ENCODE measurements at regions not wholly inside any gene's neighbourhood (a gene's known extent, or its start where the extent isn't known, plus 50 kb on each side); places are given as distances from the start of the nearest gene placed in this dataset.

DNA sequence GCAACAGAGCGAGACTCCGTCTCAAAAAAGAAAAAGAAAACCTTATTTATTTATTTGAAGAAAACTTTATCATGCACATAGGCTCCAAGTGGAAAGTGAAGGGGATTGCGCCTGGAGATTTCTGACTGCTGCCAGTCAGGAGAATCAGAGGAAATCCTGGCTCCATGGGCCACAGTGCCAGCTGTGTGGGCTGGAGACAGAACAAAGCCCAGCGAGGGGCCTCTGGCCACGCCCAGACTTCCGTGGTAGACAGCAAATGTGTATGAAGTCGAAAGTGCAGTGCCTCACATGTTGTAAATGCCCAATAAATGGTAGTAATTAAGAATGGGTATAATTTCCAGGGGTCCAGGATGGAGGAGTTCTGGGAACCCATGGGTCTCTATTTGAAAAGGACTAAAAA lies 75.8 kb upstream of the WWC1 start:
- ChIA-PET SMC1A (ENCODE audit: uncharacterized antibody, unreplicated experiment) (interaction anchor here (0.6 kb wide), 1 partner anchor 1846 kb away, joined by 3 read pairs; no protein-coding TSS in a partner anchor), POLR2A (interaction anchor here (1.3 kb wide), 1 partner anchor 11 kb away, joined by 3 read pairs; no protein-coding TSS in a partner anchor), RAD21 (ENCODE audit: unreplicated experiment) (no interaction called here), CTCF (interaction anchor here (7.1 kb wide), 1 partner anchor 102 kb away, joined by 81 read pairs; no protein-coding TSS in a partner anchor)
- H3K79me2 ChIP-seq (ENCODE audit: control insufficient read depth, insufficient read depth, low read length): no peaks in the 10 kb centered on the region
- no peak for TF ChIP-seq JUND (IDR thresholded peaks at IDR 0.05; ENCODE audit: low read depth, low read length)
- no peak for TF ChIP-seq ZNF274 (IDR thresholded peaks at IDR 0.05; ENCODE audit: insufficient read depth, insufficient read length)
- H3K27ac ChIP-seq (ENCODE audit: control insufficient read depth, insufficient read depth): no peak overlapping the region
- ATAC-seq: no peak
- no peak overlapping the region for H3K9ac ChIP-seq (ENCODE audit: control insufficient read depth, insufficient read depth, low read length)
- H2AFZ ChIP-seq (ENCODE audit: control insufficient read depth, low read depth, low read length): no peak overlapping the region
- H3K36me3 ChIP-seq (ENCODE audit: control insufficient read depth in 2 of 2, insufficient read depth in 2 of 2, low read length in 1 of 2): no peaks in the 10 kb centered on the region
- FAIRE-seq: no peak
- no peak for DNase-seq (ENCODE audit: low read depth, low spot score)
- in situ Hi-C loops (cut with MboI): loop anchor here (5.0 kb wide), 2 partner anchors 98 to 493 kb away; no protein-coding TSS in a partner anchor
- H3K4me1 ChIP-seq (ENCODE audit: control insufficient read depth, insufficient read depth, low read length): no peaks in the 10 kb centered on the region
- H3K4me3 ChIP-seq: no peak overlapping the region
- H3K27me3 ChIP-seq (replicated peaks in 1 of 2; ENCODE audit: control insufficient read depth in 2 of 2, insufficient read depth in 2 of 2, low read length in 1 of 2): peaks cover 1 to 3% of the 10 kb centered on the region in 2 experiments; a peak in 2 of 4 replicates
- no peak overlapping the region for H3K4me2 ChIP-seq (ENCODE audit: control insufficient read depth, insufficient read depth)
- intact Hi-C loops (cut with micrococcal nuclease; ENCODE audit: unreplicated experiment): no loop called here
- no peaks in the 10 kb centered on the region for H3K9me3 ChIP-seq (replicated peaks; ENCODE audit: control insufficient read depth, insufficient read depth, low read length)
- BruUV-seq (replicated peaks): no TSS peak
- WGBS (ENCODE audit: insufficient coverage, insufficient replicate concordance, low lambda C conversion rate, missing lambda C conversion rate): 51% methylated on average over 6 of the region's 7 CpGs
- H4K20me1 ChIP-seq (ENCODE audit: control insufficient read depth, insufficient read depth): no peaks in the 10 kb centered on the region

DNA sequence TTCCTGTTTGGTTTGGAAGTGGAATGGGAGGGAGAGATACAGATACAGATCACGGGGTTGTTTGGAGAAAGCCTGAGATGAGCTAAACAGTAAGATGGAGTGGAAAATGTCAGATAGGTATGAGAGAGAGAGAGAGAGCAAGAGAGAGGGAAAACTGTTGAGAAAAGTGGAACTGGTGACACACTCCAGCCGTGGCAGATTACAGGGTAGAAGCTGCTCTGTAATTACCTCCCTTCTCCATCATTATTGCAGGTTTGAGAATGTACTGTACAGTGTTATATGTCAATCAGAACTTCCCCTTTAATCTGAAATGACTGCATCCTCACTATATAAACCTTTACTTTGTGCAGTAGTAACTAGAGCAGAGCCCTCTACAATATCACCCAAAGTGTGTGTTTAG lies 74.5 kb upstream of the WWC1 start:
- no peak overlapping the region for H3K27ac ChIP-seq (ENCODE audit: control insufficient read depth, insufficient read depth)
- in situ Hi-C loops (cut with MboI): loop anchor here (5.0 kb wide), 2 partner anchors 100 to 495 kb away; no protein-coding TSS in a partner anchor
- CTCF ChIA-PET: interaction anchor here (1.1 to 7.1 kb wide), 3 partner anchors 10 to 104 kb away, joined by 3 to 81 read pairs (median 3); no protein-coding TSS in a partner anchor
- H3K4me3 ChIP-seq: no peak overlapping the region
- RAD21 ChIA-PET (ENCODE audit: unreplicated experiment): interaction anchor here (1.0 to 1.2 kb wide), 2 partner anchors 68 to 494 kb away, joined by 4 read pairs; no protein-coding TSS in a partner anchor
- ATAC-seq: no peak
- H4K20me1 ChIP-seq (ENCODE audit: control insufficient read depth, insufficient read depth): no peaks in the 10 kb centered on the region
- BruUV-seq (replicated peaks): no TSS peak
- no peak overlapping the region for H3K9ac ChIP-seq (ENCODE audit: control insufficient read depth, insufficient read depth, low read length)
- WGBS (ENCODE audit: insufficient coverage, insufficient replicate concordance, low lambda C conversion rate, missing lambda C conversion rate): 0% methylated on average over 2 of the region's 2 CpGs
- SMC1A ChIA-PET (ENCODE audit: uncharacterized antibody, unreplicated experiment): interaction anchor here (0.6 to 1.4 kb wide), 4 partner anchors 10 to 494 kb away, joined by 3 to 4 read pairs (median 4); no protein-coding TSS in a partner anchor
- intact Hi-C loops (cut with micrococcal nuclease; ENCODE audit: unreplicated experiment): no loop called here
- no peak for DNase-seq (ENCODE audit: low read depth, low spot score)
- POLR2A ChIA-PET: no interaction called here
- no peak for FAIRE-seq
- H3K4me1 ChIP-seq (ENCODE audit: control insufficient read depth, insufficient read depth, low read length): no peaks in the 10 kb centered on the region
- no peak overlapping the region for H3K4me2 ChIP-seq (ENCODE audit: control insufficient read depth, insufficient read depth)
- H3K27me3 ChIP-seq (replicated peaks in 1 of 2; ENCODE audit: control insufficient read depth in 2 of 2, insufficient read depth in 2 of 2, low read length in 1 of 2): peaks cover 1 to 3% of the 10 kb centered on the region in 2 experiments; a peak in 2 of 4 replicates
- H3K36me3 ChIP-seq (ENCODE audit: control insufficient read depth in 2 of 2, insufficient read depth in 2 of 2, low read length in 1 of 2): no peaks in the 10 kb centered on the region
- H3K9me3 ChIP-seq (replicated peaks; ENCODE audit: control insufficient read depth, insufficient read depth, low read length): no peaks in the 10 kb centered on the region
- H3K79me2 ChIP-seq (ENCODE audit: control insufficient read depth, insufficient read depth, low read length): no peaks in the 10 kb centered on the region
- no peak overlapping the region for H2AFZ ChIP-seq (ENCODE audit: control insufficient read depth, low read depth, low read length)
- TF ChIP-seq, protein P1, sequence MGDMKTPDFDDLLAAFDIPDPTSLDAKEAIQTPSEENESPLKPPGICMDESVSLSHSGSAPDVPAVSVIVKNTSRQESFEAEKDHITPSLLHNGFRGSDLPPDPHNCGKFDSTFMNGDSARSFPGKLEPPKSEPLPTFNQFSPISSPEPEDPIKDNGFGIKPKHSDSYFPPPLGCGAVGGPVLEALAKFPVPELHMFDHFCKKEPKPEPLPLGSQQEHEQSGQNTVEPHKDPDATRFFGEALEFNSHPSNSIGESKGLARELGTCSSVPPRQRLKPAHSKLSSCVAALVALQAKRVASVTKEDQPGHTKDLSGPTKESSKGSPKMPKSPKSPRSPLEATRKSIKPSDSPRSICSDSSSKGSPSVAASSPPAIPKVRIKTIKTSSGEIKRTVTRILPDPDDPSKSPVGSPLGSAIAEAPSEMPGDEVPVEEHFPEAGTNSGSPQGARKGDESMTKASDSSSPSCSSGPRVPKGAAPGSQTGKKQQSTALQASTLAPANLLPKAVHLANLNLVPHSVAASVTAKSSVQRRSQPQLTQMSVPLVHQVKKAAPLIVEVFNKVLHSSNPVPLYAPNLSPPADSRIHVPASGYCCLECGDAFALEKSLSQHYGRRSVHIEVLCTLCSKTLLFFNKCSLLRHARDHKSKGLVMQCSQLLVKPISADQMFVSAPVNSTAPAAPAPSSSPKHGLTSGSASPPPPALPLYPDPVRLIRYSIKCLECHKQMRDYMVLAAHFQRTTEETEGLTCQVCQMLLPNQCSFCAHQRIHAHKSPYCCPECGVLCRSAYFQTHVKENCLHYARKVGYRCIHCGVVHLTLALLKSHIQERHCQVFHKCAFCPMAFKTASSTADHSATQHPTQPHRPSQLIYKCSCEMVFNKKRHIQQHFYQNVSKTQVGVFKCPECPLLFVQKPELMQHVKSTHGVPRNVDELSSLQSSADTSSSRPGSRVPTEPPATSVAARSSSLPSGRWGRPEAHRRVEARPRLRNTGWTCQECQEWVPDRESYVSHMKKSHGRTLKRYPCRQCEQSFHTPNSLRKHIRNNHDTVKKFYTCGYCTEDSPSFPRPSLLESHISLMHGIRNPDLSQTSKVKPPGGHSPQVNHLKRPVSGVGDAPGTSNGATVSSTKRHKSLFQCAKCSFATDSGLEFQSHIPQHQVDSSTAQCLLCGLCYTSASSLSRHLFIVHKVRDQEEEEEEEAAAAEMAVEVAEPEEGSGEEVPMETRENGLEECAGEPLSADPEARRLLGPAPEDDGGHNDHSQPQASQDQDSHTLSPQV (IDR thresholded peaks at IDR 0.05): no peak
- TF ChIP-seq GATAD2B (conservative IDR thresholded peaks at IDR 0.05; ENCODE audit: low read depth) (no peak), NR2C2 (IDR thresholded peaks at IDR 0.05; ENCODE audit: borderline replicate concordance, control insufficient read depth, insufficient read length, low read depth) (no peak), ELK1 (IDR thresholded peaks at IDR 0.05; ENCODE audit: low read depth, low read length) (no peak), TCF12 (IDR thresholded peaks at IDR 0.05; ENCODE audit: low read depth, low read length) (no peak), ZNF207 (IDR thresholded peaks at IDR 0.05; ENCODE audit: borderline replicate concordance) (no peak), IRF3 (IDR thresholded peaks at IDR 0.05) (no peak), SMARCA5 (IDR thresholded peaks at IDR 0.05) (no peak), SUPT20H (IDR thresholded peaks at IDR 0.05; ENCODE audit: borderline replicate concordance, control insufficient read depth, low read depth, low read length) (no peak)

Measured in GM12878 (cell line).